ENCODE measurements at regions not wholly inside any gene's neighbourhood (a gene's known extent, or its start where the extent isn't known, plus 50 kb on each side); places are given as distances from the start of the nearest gene placed in this dataset.

DNA sequence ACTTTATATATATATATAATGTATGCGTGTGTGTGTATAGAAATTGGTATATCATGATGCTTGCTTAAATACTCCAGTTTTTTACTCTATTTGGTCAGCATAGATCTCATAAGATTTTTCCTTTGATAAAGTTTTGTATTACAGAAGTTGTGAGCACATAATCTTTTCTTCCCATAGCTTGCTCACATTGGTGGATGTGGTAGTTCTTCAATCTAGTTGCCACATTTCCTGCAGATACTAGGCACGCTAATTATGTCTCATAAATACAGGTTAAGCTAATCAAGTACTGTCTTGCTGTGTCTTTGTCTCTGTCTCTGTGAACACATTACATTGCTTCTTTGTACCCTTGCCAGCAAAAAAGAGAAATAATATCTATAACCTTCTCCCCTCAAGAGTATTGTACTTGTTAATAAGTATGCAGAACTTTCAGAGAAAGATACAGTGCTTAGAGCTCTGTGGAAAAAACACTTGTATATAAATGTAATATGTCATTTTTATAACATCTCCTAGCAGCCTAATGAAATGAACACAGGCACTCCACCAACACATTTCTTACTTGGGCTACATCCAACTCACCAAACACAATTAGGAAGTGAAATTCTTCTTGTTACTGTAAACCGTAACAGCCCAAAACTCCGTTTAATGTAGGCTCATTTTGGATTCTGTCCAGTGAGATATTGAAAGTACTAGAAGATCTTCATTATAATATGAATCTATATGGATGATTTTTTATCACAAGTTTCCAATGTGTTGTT, 306.7 kb upstream of the SLC8A1 start:
- no peak overlapping the region for H2AFZ ChIP-seq (ENCODE audit: low read length)
- no peaks in the 10 kb centered on the region for H4K20me1 ChIP-seq (ENCODE audit: insufficient read depth, low read length)
- H3K9me3 ChIP-seq (replicated peaks; ENCODE audit: insufficient read depth, low read length) = no peaks in the 10 kb centered on the region
- H3K27me3 ChIP-seq (replicated peaks; ENCODE audit: insufficient read depth, low read length) = no peaks in the 10 kb centered on the region
- no peaks in the 10 kb centered on the region for H3K79me2 ChIP-seq (ENCODE audit: low read length)
- H3K27ac ChIP-seq (ENCODE audit: low read length) = no peak overlapping the region
- H3K36me3 ChIP-seq (replicated peaks; ENCODE audit: insufficient read depth, low read length) = no peaks in the 10 kb centered on the region
- H3K9ac ChIP-seq (ENCODE audit: low read length) = no peak overlapping the region
- no peaks in the 10 kb centered on the region for H3F3A ChIP-seq (ENCODE audit: insufficient read depth, low read length)
- H3K4me3 ChIP-seq (ENCODE audit: low read length) = no peak overlapping the region
- TF ChIP-seq EZH2 (optimal IDR thresholded peaks at IDR 0.05; ENCODE audit: low read depth, low read length) = no peak
- TF ChIP-seq, protein P1, sequence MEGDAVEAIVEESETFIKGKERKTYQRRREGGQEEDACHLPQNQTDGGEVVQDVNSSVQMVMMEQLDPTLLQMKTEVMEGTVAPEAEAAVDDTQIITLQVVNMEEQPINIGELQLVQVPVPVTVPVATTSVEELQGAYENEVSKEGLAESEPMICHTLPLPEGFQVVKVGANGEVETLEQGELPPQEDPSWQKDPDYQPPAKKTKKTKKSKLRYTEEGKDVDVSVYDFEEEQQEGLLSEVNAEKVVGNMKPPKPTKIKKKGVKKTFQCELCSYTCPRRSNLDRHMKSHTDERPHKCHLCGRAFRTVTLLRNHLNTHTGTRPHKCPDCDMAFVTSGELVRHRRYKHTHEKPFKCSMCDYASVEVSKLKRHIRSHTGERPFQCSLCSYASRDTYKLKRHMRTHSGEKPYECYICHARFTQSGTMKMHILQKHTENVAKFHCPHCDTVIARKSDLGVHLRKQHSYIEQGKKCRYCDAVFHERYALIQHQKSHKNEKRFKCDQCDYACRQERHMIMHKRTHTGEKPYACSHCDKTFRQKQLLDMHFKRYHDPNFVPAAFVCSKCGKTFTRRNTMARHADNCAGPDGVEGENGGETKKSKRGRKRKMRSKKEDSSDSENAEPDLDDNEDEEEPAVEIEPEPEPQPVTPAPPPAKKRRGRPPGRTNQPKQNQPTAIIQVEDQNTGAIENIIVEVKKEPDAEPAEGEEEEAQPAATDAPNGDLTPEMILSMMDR (IDR thresholded peaks at IDR 0.05; ENCODE audit: low read length) = no peak
- TF ChIP-seq EZH2phosphoT487 (IDR thresholded peaks at IDR 0.05; ENCODE audit: low read length) = no peak
- no peak overlapping the region for H3K4me2 ChIP-seq (ENCODE audit: low read depth, low read length)
- no peaks in the 10 kb centered on the region for H3K4me1 ChIP-seq (ENCODE audit: low read length)
- no peak for DNase-seq
- H3K9me2 ChIP-seq (replicated peaks; ENCODE audit: insufficient read depth, low read length) = no peaks in the 10 kb centered on the region

- Histone ChIP-seq H3K4me1 (ENCODE audit: low read length) (no peaks in the 10 kb centered on the region), H3K9me3 (replicated peaks; ENCODE audit: insufficient read depth, low read length) (no peaks in the 10 kb centered on the region), H3F3A (ENCODE audit: insufficient read depth, low read length) (no peaks in the 10 kb centered on the region), H3K79me2 (ENCODE audit: low read length) (no peaks in the 10 kb centered on the region), H2AFZ (ENCODE audit: low read length) (no peak overlapping the region), H3K4me2 (ENCODE audit: low read depth, low read length) (no peak overlapping the region), H3K9me2 (replicated peaks; ENCODE audit: insufficient read depth, low read length) (no peaks in the 10 kb centered on the region), H3K4me3 (ENCODE audit: low read length) (no peak overlapping the region), H3K9ac (ENCODE audit: low read length) (no peak overlapping the region), H3K27ac (ENCODE audit: low read length) (no peak overlapping the region), H4K20me1 (ENCODE audit: insufficient read depth, low read length) (no peaks in the 10 kb centered on the region), H3K27me3 (replicated peaks; ENCODE audit: insufficient read depth, low read length) (no peaks in the 10 kb centered on the region), H3K36me3 (replicated peaks; ENCODE audit: insufficient read depth, low read length) (no peaks in the 10 kb centered on the region)
- TF ChIP-seq, protein P1 (IDR thresholded peaks at IDR 0.05; ENCODE audit: low read length) = peak; percentile 78
- TF ChIP-seq EZH2 (optimal IDR thresholded peaks at IDR 0.05; ENCODE audit: low read depth, low read length) = no peak
- DNase-seq = peak; percentile 41
Measured at GRCh38 chr2:40760071-40760666, 308.3 kb upstream of the SLC8A1 start.

DNA sequence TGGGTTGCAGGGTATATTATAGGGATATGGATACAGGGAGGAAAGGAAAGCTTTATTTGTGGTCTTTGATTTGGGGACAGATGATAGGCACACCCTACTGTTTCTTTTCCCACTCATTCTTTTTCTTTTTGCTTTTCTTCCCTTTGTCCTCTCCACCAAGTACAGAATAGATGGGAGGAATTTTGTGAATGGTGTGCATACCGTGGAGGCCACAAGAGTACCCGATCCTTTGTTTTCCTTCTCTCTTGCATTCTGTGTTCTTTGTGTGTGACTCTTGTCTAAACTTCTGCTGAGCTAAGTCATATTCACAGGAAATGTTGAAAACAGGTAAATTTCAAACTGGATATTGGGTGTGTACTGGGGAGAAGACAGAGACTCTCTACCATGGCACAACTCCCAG, 321.4 kb upstream of the SLC8A1 start:
- Histone ChIP-seq H3K4me3 (ENCODE audit: low read length) (no peak overlapping the region), H3K9me2 (replicated peaks; ENCODE audit: insufficient read depth, low read length) (no peaks in the 10 kb centered on the region), H3K79me2 (ENCODE audit: low read length) (no peaks in the 10 kb centered on the region), H3K9ac (ENCODE audit: low read length) (no peak overlapping the region), H3F3A (ENCODE audit: insufficient read depth, low read length) (no peaks in the 10 kb centered on the region), H3K4me1 (ENCODE audit: low read length) (no peaks in the 10 kb centered on the region), H3K27ac (ENCODE audit: low read length) (no peak overlapping the region), H2AFZ (ENCODE audit: low read length) (no peak overlapping the region), H3K9me3 (replicated peaks; ENCODE audit: insufficient read depth, low read length) (no peaks in the 10 kb centered on the region), H4K20me1 (ENCODE audit: insufficient read depth, low read length) (no peaks in the 10 kb centered on the region), H3K4me2 (ENCODE audit: low read depth, low read length) (no peak overlapping the region), H3K27me3 (replicated peaks; ENCODE audit: insufficient read depth, low read length) (no peaks in the 10 kb centered on the region), H3K36me3 (replicated peaks; ENCODE audit: insufficient read depth, low read length) (no peaks in the 10 kb centered on the region)
- no peak for TF ChIP-seq EZH2phosphoT487 (IDR thresholded peaks at IDR 0.05; ENCODE audit: low read length)
- TF ChIP-seq, protein P1 (IDR thresholded peaks at IDR 0.05; ENCODE audit: low read length) = no peak
- TF ChIP-seq EZH2 (optimal IDR thresholded peaks at IDR 0.05; ENCODE audit: low read depth, low read length) = no peak
- no peak for DNase-seq

Measured in MM.1S (cell line).